Gastroesophageal sphincter (tissue), 3 donors: ENCODE measurements at regions not wholly inside any gene's neighbourhood (a gene's known extent, or its start where the extent isn't known, plus 50 kb on each side); places are given as distances from the start of the nearest gene placed in this dataset.

Source experiments
- CTCF ChIP-seq, 4 experiments: fragments of 200-600 bp in 2 of 4; fragments of 450-650 bp in 2 of 4; sonication (generic) in 1 of 4; IDR thresholded peaks; one replicate each; pipeline ENCODE4 v1.5.1; 2017 to 2019; ENCODE audit warnings: antibody characterized with exemption in 4 of 4, mild to moderate bottlenecking in 2 of 4, moderate library complexity in 2 of 4
- EP300 ChIP-seq: sonication (generic); formaldehyde crosslinking; IDR thresholded peaks from one replicate; pipeline ENCODE4 v1.6.1; 2017; ENCODE audit warnings: antibody characterized with exemption, mild to moderate bottlenecking
- POLR2A ChIP-seq, 2 donors: fragments of 450-650 bp; IDR thresholded peaks; one replicate each; pipeline ENCODE4 v1.6.1; 2017; ENCODE audit warnings: antibody characterized with exemption in 2 of 2, mild to moderate bottlenecking in 2 of 2, moderate library complexity in 1 of 2
- POLR2AphosphoS5 ChIP-seq: sonication (generic); formaldehyde crosslinking; IDR thresholded peaks from one replicate; pipeline ENCODE4 v1.6.1; 2017; ENCODE audit warnings: antibody characterized with exemption

- TF ChIP-seq EP300 (no peak), POLR2AphosphoS5 (no peak), CTCF (IDR thresholded peaks at IDR 0.05) (no peak), POLR2A (IDR thresholded peaks at IDR 0.05) (no peak)
Observed at GRCh38 chr6:81561071-81561564, 191.4 kb downstream of the TENT5A start.
